GM10248 (cell line): ENCODE measurements at regions not wholly inside any gene's neighbourhood (a gene's known extent, or its start where the extent isn't known, plus 50 kb on each side); places are given as distances from the start of the nearest gene placed in this dataset.

ENCODE experiments used
- CTCF ChIA-PET: fragments of 300-600 bp; sonication (Branson Sonifier 250); formaldehyde crosslinking; extraction: SDS; loops from one replicate; lab custom pipeline; 2021; ENCODE audit warnings: antibody characterized with exemption; lab: Yijun Ruan, JAX
- POLR2A ChIA-PET: fragments of 350-650 bp; sonication (Branson Sonifier 250); formaldehyde crosslinking; extraction: SDS; loops from one replicate; lab custom pipeline; 2020; ENCODE audit warnings: antibody characterized with exemption; lab: Yijun Ruan, JAX
- DNase-seq: peaks from one replicate; pipeline ENCODE4 v3.0.0; 2012; ENCODE audit errors: extremely low spot score
- TF ChIP-seq, protein P1 (sequence below): IDR thresholded peaks from 2 replicates; pipeline ENCODE4 v1.5.1; 2012; ENCODE audit warnings: mild to moderate bottlenecking, low read depth; ENCODE audit errors: extremely low read depth, missing control alignments, control extremely low read depth

GRCh38 chr9:68654075-68654474, 51.0 kb upstream of the PIP5K1B start:
- CTCF ChIA-PET: no interaction called here
- POLR2A ChIA-PET: no interaction called here
- no peak for DNase-seq
- TF ChIP-seq, protein P1, sequence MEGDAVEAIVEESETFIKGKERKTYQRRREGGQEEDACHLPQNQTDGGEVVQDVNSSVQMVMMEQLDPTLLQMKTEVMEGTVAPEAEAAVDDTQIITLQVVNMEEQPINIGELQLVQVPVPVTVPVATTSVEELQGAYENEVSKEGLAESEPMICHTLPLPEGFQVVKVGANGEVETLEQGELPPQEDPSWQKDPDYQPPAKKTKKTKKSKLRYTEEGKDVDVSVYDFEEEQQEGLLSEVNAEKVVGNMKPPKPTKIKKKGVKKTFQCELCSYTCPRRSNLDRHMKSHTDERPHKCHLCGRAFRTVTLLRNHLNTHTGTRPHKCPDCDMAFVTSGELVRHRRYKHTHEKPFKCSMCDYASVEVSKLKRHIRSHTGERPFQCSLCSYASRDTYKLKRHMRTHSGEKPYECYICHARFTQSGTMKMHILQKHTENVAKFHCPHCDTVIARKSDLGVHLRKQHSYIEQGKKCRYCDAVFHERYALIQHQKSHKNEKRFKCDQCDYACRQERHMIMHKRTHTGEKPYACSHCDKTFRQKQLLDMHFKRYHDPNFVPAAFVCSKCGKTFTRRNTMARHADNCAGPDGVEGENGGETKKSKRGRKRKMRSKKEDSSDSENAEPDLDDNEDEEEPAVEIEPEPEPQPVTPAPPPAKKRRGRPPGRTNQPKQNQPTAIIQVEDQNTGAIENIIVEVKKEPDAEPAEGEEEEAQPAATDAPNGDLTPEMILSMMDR: no peak
